CD14-positive monocyte (primary cell): ENCODE measurements at regions not wholly inside any gene's neighbourhood (a gene's known extent, or its start where the extent isn't known, plus 50 kb on each side); places are given as distances from the start of the nearest gene placed in this dataset.

ENCODE experiments used
- DNase-seq, 3 donors: peaks; one replicate each; pipeline ENCODE4 v3.0.0-alpha.2; 2011 to 2022
- H2AFZ ChIP-seq: 2 replicates; pipeline ENCODE4 v1.6.0; 2012; ENCODE audit warnings: mild to moderate bottlenecking, low read depth, low read length, inconsistent platforms; ENCODE audit not compliant: insufficient read depth, poor library complexity, severe bottlenecking
- H3K27ac ChIP-seq, 2 donors: 1 replicate in 1 of 2; 2 replicates in 1 of 2; pipeline ENCODE4 v1.5.1; 2012 to 2013; ENCODE audit warnings: low read length in 2 of 2, control low read depth in 1 of 2, inconsistent platforms in 1 of 2, low read depth in 1 of 2, mild to moderate bottlenecking in 1 of 2
- H3K27me3 ChIP-seq, 2 donors: one replicate each; pipeline versions ENCODE4 v1.6.0 to v1.6.1; 2011 to 2013; ENCODE audit warnings: low read length in 2 of 2; ENCODE audit not compliant: control insufficient read depth in 2 of 2, insufficient read depth in 2 of 2
- H3K36me3 ChIP-seq, 2 donors: replicated peaks in 1 of 2; 1 replicate in 1 of 2; 2 replicates in 1 of 2; pipeline versions ENCODE4 v1.5.1 to v1.6.1; 2012 to 2013; ENCODE audit warnings: low read length in 2 of 2, control low read depth in 1 of 2, inconsistent platforms in 1 of 2, mild to moderate bottlenecking in 1 of 2; ENCODE audit not compliant: insufficient read depth in 2 of 2, control insufficient read depth in 1 of 2
- H3K4me1 ChIP-seq, 2 donors: 1 replicate in 1 of 2; 2 replicates in 1 of 2; pipeline versions ENCODE4 v1.5.1 to v1.6.1; 2012 to 2013; ENCODE audit warnings: low read length in 2 of 2, control low read depth in 1 of 2, inconsistent platforms in 1 of 2, mild to moderate bottlenecking in 1 of 2, moderate library complexity in 1 of 2; ENCODE audit not compliant: insufficient read depth in 2 of 2, control insufficient read depth in 1 of 2
- H3K4me2 ChIP-seq: replicated peaks from 2 replicates; pipeline ENCODE3; 2012; ENCODE audit warnings: low read length, moderate library complexity, mild to moderate bottlenecking; ENCODE audit not compliant: poor library complexity, severe bottlenecking; ENCODE audit errors: extremely low read depth
- H3K4me3 ChIP-seq, 3 experiments: fragments of 200-600 bp in 1 of 3; sonication (generic) in 1 of 3; replicated peaks in 1 of 3; 1 replicate in 2 of 3; 2 replicates in 1 of 3; pipeline ENCODE4 v1.5.1; 2011 to 2013; ENCODE audit warnings: low read length in 3 of 3, mild to moderate bottlenecking in 3 of 3, control low read depth in 2 of 3, low read depth in 2 of 3, inconsistent platforms in 1 of 3, moderate library complexity in 1 of 3
- H3K79me2 ChIP-seq: 2 replicates; pipeline ENCODE4 v1.6.0; 2012; ENCODE audit warnings: mild to moderate bottlenecking, control low read depth, inconsistent platforms, low read length, moderate library complexity; ENCODE audit not compliant: insufficient read depth
- H3K9ac ChIP-seq: 2 replicates; pipeline ENCODE4 v1.6.0; 2017; ENCODE audit warnings: low read length, mild to moderate bottlenecking; ENCODE audit not compliant: insufficient read depth, poor library complexity, severe bottlenecking
- H3K9me3 ChIP-seq, 2 donors: replicated peaks in 1 of 2; 1 replicate in 1 of 2; 2 replicates in 1 of 2; pipeline versions ENCODE4 v1.5.1 to v1.6.1; 2012 to 2013; ENCODE audit warnings: low read length in 2 of 2, control low read depth in 1 of 2; ENCODE audit not compliant: control insufficient read depth in 1 of 2, insufficient read depth in 1 of 2
- H4K20me1 ChIP-seq: 2 replicates; pipeline ENCODE4 v1.6.0; 2012; ENCODE audit warnings: mild to moderate bottlenecking, low read length, control low read depth, moderate library complexity; ENCODE audit not compliant: insufficient read depth
- H3K27ac Mint-ChIP-seq, 7 donors: one replicate each; pipeline ENCODE4 v1.8.0; 2020; ENCODE audit warnings: mild to moderate bottlenecking in 7 of 7, mixed read lengths in 7 of 7, moderate library complexity in 6 of 7, inconsistent platforms in 2 of 7
- H3K27me3 Mint-ChIP-seq, 3 donors: one replicate each; pipeline ENCODE4 v1.8.0; 2021 to 2022; ENCODE audit warnings: low read depth in 3 of 3, mild to moderate bottlenecking in 3 of 3, mixed read lengths in 3 of 3, moderate library complexity in 3 of 3, inconsistent platforms in 1 of 3
- H3K36me3 Mint-ChIP-seq, 2 donors: one replicate each; pipeline ENCODE4 v1.8.0; 2020; ENCODE audit warnings: mixed read lengths in 2 of 2, inconsistent platforms in 1 of 2, mild to moderate bottlenecking in 1 of 2
- H3K4me1 Mint-ChIP-seq: one replicate; pipeline ENCODE4 v1.8.0; 2020; ENCODE audit warnings: mild to moderate bottlenecking, mixed read lengths
- H3K4me3 Mint-ChIP-seq, 2 donors: one replicate each; pipeline ENCODE4 v1.8.0; 2020; ENCODE audit warnings: mild to moderate bottlenecking in 2 of 2, mixed read lengths in 2 of 2, moderate library complexity in 1 of 2
- H3K9me3 Mint-ChIP-seq, 7 donors: one replicate each; pipeline ENCODE4 v1.8.0; 2020 to 2022; ENCODE audit warnings: mixed read lengths in 7 of 7, mild to moderate bottlenecking in 6 of 7, moderate library complexity in 6 of 7, inconsistent platforms in 2 of 7
- CTCF ChIP-seq: fragments of 200-600 bp; IDR thresholded peaks from one replicate; pipeline ENCODE4 v1.8.0; 2022; ENCODE audit warnings: antibody characterized with exemption, mild to moderate bottlenecking
- whole genome bisulfite sequencing: methylation state at CpG from one replicate; pipeline ENCODE4 v1.1.5; 2013; ENCODE audit warnings: missing lambda C conversion rate; ENCODE audit not compliant: insufficient coverage; 5-methylcytosine and 5-hydroxymethylcytosine counted together
- intact Hi-C, 2 donors: fragments of 100-400 bp; cut with micrococcal nuclease; formaldehyde crosslinking; loops; one replicate each; pipeline versions ENCODE4 v1.15.0 to v1.15.1; 2023

- Mint-ChIP-seq H3K36me3 (no peaks in the 10 kb centered on the region), H3K27me3 (no peaks in the 10 kb centered on the region), H3K4me3 (no peak overlapping the region), H3K9me3 (peaks cover 0 to 3% (median 0%) of the 10 kb centered on the region in 7 donors), H3K4me1 (no peaks in the 10 kb centered on the region), H3K27ac (no peak overlapping the region)
- Histone ChIP-seq H3K27me3 (no peaks in the 10 kb centered on the region), H3K9ac (no peak overlapping the region), H3K36me3 (no peaks in the 10 kb centered on the region), H3K27ac (no peak overlapping the region), H3K79me2 (no peaks in the 10 kb centered on the region), H3K4me2 (no peak overlapping the region), H2AFZ (no peak overlapping the region), H3K4me1 (no peaks in the 10 kb centered on the region), H3K9me3 (no peaks in the 10 kb centered on the region), H3K4me3 (no peak overlapping the region), H4K20me1 (no peaks in the 10 kb centered on the region)
- TF ChIP-seq CTCF = no peak
- 95% methylated on average over 3 of the region's 7 CpGs for WGBS
- DNase-seq = no peak
- intact Hi-C loops = no loop called here
These were observed 1250.6 kb upstream of the LRRTM3 start for GRCh38 chr10:65675236-65675635.

- Mint-ChIP-seq H3K27ac (no peak overlapping the region), H3K36me3 (no peaks in the 10 kb centered on the region), H3K4me3 (no peak overlapping the region), H3K4me1 (no peaks in the 10 kb centered on the region), H3K27me3 (peaks cover 0 to 2% (median 0%) of the 10 kb centered on the region in 3 donors), H3K9me3 (peaks cover 0 to 3% (median 0%) of the 10 kb centered on the region in 7 donors)
- DNase-seq = no peak
- no peaks in the 10 kb centered on the region for H3K27me3 ChIP-seq
- H3K4me3 ChIP-seq = no peak overlapping the region
- no peaks in the 10 kb centered on the region for H3K79me2 ChIP-seq
- no peaks in the 10 kb centered on the region for H3K4me1 ChIP-seq
- intact Hi-C loops = no loop called here
- no peaks in the 10 kb centered on the region for H3K9me3 ChIP-seq
- H4K20me1 ChIP-seq = no peaks in the 10 kb centered on the region
- TF ChIP-seq CTCF = no peak
- no peak overlapping the region for H3K4me2 ChIP-seq
- H3K9ac ChIP-seq = no peak overlapping the region
- no peak overlapping the region for H2AFZ ChIP-seq
- H3K27ac ChIP-seq = no peak overlapping the region
- 100% methylated on average over 1 of the region's 2 CpGs for WGBS
- no peaks in the 10 kb centered on the region for H3K36me3 ChIP-seq
These were observed 1240.9 kb upstream of the LRRTM3 start for GRCh38 chr10:65684896-65685295.
